ENCODE measurements at regions not wholly inside any gene's neighbourhood (a gene's known extent, or its start where the extent isn't known, plus 50 kb on each side); places are given as distances from the start of the nearest gene placed in this dataset.
A peak's percentile ranks its signal among the peaks of the same experiment; 100 is the strongest.

GRCh38 chr2:37506407-37507050 is 162.1 kb downstream of the QPCT start:
- Histone ChIP-seq H3K27me3 (ENCODE audit: low read depth) (no peaks in the 10 kb centered on the region), H3K27ac (no peak overlapping the region), H3K4me3 (no peak overlapping the region), H3K9me3 (no peaks in the 10 kb centered on the region), H3K36me3 (no peaks in the 10 kb centered on the region), H3K4me1 (peaks cover 6% of the 10 kb centered on the region)
- no peak for TF ChIP-seq CTCF (IDR thresholded peaks at IDR 0.05)
- intact Hi-C loops (cut with DNase I) = no loop called here
- ATAC-seq = no peak
- DNase-seq = no peak

DNA sequence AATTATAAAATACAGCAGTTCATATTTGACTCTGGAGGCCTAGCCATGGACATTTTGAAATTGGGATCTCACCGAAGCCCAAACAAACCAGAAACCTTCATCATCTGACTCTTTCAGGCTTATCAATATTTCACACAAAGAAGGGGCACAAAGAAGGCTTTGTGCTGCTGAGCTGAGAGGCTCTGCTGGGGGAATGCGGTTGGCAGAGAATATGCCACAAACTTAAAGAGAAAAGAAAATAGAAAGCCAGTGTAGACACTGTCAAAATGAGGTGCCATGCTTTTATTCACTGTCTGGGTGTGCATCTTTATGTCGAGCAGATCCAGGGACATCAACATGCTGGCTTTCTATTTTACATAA is 162.6 kb downstream of the QPCT start:
- intact Hi-C loops (cut with DNase I) = no loop called here
- Histone ChIP-seq H3K27me3 (ENCODE audit: low read depth) (no peaks in the 10 kb centered on the region), H3K27ac (no peak overlapping the region), H3K4me1 (peaks cover 6% of the 10 kb centered on the region), H3K36me3 (no peaks in the 10 kb centered on the region), H3K9me3 (no peaks in the 10 kb centered on the region), H3K4me3 (no peak overlapping the region)
- DNase-seq (no peak), ATAC-seq (no peak)
- TF ChIP-seq CTCF (IDR thresholded peaks at IDR 0.05) = no peak

GRCh38 chr2:37507703-37508102 is 163.3 kb downstream of the QPCT start:
- Histone ChIP-seq H3K4me1 (peaks cover 6% of the 10 kb centered on the region), H3K9me3 (no peaks in the 10 kb centered on the region), H3K4me3 (no peak overlapping the region), H3K27ac (no peak overlapping the region), H3K36me3 (no peaks in the 10 kb centered on the region), H3K27me3 (ENCODE audit: low read depth) (no peaks in the 10 kb centered on the region)
- intact Hi-C loops (cut with DNase I) = no loop called here
- ATAC-seq (no peak), DNase-seq (no peak)
- no peak for TF ChIP-seq CTCF (IDR thresholded peaks at IDR 0.05)

DNA sequence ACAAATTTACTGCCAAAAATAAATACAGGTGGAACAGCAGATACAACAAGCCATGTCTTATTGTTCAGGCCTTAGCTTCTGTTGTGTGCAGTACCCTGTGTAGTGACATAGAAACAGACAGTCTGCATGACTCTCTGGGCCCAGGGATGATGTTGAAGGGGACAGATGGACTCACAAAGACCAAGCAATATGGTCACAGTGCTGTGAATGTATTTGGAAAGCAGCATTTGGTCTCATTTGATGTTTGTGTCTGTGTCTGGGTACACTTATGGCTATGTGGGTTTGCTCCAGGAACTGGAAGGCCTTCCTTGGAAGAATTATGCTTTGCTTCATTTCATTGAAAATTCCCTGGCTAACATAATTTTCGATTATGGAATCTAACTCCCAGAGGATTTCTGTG is 158.5 kb downstream of the CDC42EP3 start:
- Histone ChIP-seq H3K4me1 (no peaks in the 10 kb centered on the region), H3K27ac (no peak overlapping the region), H3K27me3 (ENCODE audit: low read depth) (no peaks in the 10 kb centered on the region), H3K4me3 (no peak overlapping the region), H3K9me3 (no peaks in the 10 kb centered on the region), H3K36me3 (no peaks in the 10 kb centered on the region)
- intact Hi-C loops (cut with DNase I) = no loop called here
- ATAC-seq (no peak), DNase-seq (no peak)
- no peak for TF ChIP-seq CTCF (IDR thresholded peaks at IDR 0.05)

GRCh38 chr2:37523814-37524362 is 147.6 kb downstream of the CDC42EP3 start:
- ATAC-seq = peak; percentile 88 to 90
- no peaks in the 10 kb centered on the region for H3K36me3 ChIP-seq
- H3K9me3 ChIP-seq = no peaks in the 10 kb centered on the region
- intact Hi-C loops (cut with DNase I) = no loop called here
- no peaks in the 10 kb centered on the region for H3K27me3 ChIP-seq (ENCODE audit: low read depth)
- H3K27ac ChIP-seq = peak overlapping the region; percentile 15
- TF ChIP-seq CTCF (IDR thresholded peaks at IDR 0.05) = no peak
- H3K4me1 ChIP-seq = peaks cover 18% of the 10 kb centered on the region
- no peak overlapping the region for H3K4me3 ChIP-seq
- DNase-seq = no peak

Data from lower lobe of right lung (tissue), 2 donors.